ENCODE measurements at regions not wholly inside any gene's neighbourhood (a gene's known extent, or its start where the extent isn't known, plus 50 kb on each side); places are given as distances from the start of the nearest gene placed in this dataset.
"Not testable (repeated sequence)": the region's sequence is repeated elsewhere in the genome, so short reads cannot be mapped to it uniquely, and the experiment has no call there.

DNA sequence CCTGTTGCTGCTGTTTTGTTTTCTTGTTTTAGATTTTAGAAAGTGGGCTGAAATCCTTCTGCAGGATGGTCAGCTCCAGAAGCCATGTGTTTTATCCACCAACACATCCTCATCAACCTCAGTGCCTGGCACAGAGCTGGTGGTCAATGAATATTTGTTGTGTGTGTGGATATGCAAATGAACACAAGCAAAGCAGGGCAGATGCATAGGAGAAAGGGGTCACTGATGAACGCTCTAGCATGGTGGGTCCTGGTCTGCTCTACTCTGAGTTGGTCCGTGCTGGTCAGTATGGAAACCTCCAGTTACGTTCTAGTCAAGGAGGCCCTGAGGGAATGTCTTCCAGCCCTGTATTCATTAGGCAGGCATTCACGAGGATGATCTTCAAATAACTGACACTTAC is 682.5 kb downstream of the QKI start:
- no peak for DNase-seq

DNA sequence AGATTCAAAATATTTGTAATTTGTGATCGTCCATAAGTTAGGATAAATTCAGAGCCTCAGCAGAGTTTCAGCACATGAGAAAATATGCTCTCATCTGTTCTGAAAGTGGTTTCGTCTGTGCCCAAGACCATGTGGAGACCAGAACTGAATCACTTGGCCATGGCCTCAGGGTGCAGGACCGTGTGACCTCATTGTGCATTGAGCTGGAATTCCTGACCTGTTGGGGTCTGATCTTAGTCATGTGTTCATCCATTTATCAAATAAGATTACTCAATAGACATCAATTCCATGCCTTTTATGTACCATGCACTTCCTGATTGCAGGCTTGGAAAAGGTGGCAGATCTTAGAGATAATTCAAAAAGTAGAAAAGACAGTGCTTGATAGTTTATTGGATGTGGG is 680.5 kb downstream of the QKI start:
- no peak for DNase-seq

DNA sequence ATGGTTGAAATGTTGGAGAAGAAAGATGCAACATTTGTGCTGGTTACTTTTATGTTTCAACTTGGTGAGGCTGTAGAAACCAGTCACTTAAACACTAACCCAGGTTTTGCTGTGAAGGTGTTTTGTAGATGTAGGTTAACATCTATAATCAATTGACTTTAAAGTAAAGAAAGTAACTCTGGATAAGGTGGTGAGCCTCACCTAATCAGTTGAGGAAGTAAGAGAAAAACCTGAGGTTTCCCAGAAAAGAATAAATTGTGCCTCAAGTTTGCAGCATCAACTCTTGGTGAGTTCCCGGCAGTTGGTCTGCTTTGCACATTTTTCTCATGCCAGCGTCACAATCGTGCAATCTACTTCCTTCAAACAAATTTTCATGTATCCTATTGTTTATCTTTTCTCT is 673.4 kb downstream of the QKI start:
- no peak for DNase-seq

DNA sequence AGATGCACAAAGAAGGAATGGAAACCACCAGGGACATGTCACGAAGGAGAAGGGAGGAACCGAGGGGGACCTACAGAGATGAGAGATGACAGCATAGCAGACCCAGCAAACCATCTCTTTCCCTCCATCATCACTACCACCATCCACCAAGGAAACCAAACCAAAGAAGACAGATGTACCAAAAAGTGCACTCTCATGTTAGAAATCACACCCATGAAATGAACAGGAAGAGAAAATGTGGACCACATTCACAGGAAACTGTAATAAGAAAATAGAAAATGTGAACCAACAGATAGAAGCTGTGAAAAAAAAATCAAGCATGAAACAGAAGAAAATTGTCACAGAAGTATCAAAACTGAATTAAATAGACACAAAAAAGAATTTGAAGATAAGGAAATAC is 672.7 kb downstream of the QKI start:
- DNase-seq = no peak

DNA sequence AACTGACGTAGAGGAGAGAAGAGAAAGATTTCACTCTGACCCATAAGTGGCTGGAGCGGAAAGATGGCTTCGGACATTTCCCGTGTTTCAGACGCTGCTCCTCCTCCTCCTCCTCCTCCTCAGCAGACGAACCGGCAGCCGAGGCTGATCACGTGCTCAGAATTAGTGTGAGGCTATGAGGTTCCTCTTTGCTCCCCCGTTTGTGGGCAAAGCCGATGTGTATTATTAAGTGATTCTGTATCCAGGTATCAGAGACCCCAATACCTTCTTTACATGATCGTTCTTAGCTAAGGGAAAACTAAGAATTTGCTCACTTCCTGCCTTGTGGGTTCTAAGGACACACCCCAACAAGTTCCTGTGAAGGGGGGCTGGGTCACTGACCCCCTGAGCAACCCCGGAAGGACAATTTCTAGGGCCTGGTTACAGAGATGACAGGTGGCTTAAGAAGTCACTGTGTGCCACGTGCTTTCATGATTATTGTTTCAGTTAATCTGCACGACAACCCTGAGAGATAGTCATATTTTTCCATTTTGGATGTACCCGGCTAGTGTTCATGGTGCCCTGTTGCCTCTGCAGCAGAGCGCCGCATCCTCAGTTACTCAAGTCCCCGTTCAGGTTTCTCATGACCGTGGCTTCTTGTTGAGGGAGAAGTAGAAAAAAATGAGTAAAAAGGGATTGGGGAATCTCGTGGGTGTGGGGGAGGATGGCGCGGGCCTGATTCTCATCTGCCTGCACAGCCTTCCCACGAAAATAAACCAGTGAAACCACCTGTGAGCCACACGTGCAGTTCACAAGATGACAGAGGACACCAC is 671.8 kb downstream of the QKI start:
- no peak for DNase-seq

DNA sequence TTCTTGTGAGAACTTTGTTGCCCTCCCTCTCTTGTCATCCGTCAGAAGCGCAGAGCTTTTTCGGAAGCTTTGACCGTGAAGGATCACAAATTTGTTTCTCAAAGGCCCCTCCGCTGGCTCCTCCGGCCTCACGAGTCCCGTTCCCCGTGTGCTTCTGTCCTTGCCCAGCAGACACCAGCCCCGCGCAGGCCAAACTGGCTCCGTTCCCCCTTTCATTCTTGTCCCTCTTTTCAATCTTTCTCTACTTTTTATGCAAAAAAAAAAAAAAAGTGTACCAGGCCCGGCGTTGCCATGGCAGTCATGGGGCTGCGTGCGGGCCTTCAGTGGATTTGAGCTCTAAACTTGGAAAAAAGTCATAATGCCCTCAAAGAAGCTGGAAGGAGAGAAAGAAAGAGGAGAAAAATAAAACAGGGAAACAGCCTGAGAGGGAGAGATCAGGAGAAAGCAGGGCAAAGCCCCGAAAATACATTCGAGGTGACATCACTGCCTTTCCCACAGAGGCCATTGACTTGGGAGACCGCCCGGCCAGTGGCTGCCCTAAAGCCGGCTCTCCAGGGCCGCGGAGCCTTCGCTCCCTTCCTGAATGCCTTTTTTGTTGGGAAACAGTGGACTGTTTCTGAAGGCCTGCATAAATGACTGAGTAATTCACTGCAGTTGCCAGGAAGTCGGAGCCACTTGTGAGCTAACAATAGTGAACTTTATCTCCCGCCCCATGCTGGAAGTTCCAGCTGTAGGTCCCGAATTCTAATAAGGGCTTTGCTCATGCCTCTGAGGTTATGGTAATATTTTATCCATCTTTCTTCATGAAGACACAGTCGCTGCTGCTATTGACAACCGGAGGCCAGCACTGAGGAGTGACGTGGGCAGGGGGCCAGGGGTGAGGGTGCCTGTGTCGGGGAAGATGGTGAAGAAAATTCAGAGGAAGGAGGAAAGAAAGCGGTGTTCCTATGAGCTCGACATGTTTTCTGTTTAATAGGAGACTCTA is 670.9 kb downstream of the QKI start:
- no peak for DNase-seq

DNA sequence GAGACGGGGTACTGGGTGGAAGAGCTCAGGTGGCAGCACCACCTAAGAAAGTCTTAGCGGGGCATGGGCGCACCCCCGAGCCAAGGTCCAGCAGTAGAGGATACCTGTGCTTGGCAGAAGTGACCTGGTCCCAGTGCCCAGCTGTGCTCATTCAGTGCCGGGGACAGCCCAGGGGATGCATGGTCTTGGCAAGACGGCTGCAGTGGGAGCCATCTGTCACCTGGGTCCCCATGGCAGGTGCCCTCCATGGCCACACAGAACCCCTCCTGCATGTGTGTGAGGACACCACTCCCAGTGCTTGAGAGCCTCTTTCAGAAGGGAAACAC is 664.7 kb downstream of the QKI start:
- DNase-seq = no peak

DNA sequence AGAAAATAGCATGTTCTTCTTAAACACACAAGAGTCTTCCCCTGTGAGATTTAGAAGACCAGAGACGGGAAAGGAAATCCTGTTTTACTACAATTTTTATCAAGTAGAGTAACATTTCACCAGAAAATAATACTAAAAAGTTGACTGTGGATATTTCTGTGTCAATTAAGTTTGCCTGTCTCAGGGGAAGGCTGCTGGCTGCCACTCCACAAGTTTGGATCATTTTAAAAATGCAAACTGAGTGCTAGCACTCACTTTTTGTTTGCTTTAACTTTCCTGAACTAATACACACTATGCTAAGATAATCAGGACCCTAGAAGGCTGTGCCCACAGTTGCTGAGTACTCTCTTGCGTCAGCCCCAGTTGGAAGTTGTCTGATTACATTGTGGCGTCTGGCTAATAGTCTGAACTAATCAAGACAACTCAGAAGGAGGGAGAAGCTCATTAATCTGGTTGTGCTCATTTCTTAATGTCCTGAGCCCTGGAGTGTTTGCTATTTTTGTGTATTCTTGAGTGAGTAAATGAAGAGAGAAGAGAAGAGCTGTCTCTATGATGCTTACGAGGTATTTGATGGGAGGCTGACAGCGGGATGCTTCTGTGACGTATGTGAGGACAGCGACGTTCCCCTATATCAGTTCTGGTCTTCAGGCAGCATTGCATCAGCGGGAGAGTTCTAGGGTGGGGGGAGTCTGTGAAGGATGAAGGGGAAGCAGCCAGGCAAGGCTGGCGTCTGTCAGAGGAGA is 664.2 kb downstream of the QKI start:
- DNase-seq = no peak

DNA sequence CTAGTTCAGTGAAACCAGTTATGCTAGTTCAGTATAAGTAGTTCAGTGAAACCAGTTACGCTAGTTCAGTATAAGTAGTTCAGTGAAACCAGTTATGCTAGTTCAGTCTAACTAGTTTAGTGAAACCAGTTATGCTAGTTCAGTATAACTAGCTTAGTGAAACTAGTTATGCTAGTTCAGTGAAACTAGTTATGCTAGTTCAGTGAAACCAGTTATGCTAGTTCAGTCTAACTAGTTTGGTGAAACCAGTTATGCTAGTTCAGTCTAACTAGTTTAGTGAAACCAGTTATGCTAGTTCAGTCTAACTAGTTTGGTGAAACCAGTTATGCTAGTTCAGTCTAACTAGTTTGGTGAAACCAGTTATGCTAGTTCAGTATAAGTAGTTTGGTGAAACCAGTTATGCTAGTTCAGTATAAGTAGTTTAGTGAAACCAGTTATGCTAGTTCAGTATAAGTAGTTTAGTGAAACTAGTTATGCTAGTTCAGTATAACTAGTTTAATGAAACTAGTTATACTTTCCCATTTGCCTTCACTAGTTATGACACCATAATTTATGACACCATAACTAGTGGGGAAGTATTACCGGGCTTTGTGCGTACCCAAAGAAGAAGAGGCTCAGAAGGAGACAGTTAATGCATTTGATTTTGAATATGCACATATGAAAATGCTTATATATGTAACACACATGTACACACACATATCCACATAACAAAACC is 662.5 kb downstream of the QKI start:
- DNase-seq = not testable (repeated sequence)

DNA sequence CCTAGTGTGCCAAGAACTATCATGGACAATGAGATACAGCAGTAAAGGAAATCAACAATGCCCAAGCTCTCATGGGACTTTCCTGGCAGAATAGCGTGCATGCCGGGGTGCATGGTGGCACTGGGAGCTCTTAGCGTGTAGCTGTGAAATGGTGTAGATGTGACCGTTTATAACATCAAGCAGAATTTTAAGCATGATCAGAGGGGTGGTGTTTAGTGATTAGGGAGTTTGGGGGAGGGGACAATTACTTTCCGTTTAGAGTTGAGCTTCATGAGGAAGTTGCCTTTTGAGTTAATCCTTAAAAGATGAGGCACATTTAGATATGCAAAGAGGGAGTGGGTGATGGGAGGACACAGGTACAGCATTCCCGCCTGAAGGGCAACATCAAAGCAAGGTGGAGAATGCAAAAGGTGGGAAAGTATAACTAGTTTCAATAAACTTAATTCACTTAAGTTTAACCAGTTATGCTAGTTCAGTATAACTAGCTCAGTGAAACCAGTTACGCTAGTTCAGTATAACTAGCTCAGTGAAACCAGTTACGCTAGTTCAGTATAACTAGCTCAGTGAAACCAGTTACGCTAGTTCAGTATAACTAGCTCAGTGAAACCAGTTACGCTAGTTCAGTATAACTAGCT is 661.6 kb downstream of the QKI start:
- DNase-seq = no peak

DNA sequence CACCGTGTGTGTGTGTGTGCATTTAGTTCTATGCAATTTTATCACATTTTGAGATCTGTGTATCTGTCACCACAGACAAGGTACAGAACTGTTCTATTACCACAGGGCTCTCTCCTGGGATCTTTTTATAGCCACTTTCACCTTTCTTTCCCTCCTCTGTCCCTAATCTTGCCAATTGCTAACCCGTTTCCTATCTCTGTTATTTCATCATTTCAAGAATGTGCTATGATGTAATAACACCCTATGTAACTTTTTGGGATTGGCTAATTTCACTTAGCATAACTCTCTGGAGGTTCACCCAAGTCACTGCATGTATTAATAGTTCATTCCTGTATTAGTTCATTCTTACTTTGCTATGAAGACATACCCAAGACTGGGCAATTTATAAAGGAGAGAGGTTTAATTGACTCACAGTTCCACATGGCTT is 657.7 kb downstream of the QKI start:
- DNase-seq = no peak

DNA sequence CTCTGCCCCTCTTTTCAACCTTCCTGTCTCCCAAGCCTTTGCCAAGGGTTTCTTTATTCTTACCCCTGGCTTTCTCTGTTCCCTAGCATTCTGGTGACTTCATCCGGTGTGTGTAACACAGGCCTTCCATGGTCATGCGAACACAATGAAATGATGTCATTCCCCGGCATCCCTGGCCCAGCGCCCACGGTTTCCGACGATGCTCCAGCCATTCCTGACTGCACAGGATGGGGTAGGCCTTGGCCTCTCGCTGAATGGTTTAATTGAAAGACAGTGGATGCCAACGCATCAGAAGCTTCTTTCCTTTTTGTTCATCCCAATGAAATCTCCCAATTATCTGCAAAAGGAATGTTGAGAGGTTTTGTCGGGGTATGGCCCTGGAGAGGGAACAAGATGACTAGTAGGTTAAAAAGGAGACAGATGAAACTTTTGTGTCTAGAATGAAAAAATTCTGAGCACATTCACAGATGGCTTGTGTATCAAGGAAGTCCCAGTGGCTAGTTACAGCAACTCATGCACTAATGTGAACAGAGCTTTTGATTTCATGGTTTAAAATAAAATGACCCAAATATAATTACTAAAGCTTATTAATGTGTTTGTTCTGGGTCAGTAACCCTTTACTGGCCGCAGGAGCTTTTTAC is 655.0 kb downstream of the QKI start:
- no peak for DNase-seq

DNA sequence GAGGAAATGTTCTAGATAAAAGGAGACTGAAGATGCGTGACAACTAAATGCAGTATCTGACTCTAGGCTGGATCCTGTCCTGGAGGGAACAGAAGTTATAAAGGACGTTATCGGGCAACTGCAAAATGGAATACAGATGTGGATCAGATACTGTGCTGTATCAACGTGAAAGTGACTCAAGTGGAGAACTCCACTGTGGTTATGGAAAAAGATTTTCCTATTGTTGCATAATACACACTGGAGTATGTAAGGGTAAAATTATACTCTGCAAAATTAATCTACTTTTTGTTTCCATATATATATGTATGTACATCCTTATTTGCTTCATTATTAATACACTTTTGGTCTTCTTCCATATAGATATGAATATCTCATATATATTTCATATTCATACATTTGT is 654.0 kb downstream of the QKI start:
- DNase-seq = no peak

DNA sequence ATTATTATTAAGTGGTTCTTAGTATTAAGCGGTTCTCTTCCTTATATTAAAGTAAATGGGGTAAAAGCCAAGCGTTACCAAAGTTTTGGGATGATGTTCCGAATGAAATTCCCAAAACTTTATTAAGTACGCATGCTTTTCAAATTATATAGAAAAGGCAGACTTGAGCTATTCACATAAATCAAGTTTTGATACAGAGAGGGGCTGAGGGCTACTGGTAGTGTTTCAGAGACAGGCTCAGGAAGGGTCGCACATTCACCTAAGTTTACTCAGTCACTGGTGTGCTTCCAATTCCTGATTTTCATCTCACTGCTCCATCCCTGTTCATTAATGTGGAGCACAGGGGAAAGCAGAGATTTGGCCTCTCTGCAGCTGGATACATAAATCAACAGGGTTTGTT is 652.2 kb downstream of the QKI start:
- DNase-seq = no peak

DNA sequence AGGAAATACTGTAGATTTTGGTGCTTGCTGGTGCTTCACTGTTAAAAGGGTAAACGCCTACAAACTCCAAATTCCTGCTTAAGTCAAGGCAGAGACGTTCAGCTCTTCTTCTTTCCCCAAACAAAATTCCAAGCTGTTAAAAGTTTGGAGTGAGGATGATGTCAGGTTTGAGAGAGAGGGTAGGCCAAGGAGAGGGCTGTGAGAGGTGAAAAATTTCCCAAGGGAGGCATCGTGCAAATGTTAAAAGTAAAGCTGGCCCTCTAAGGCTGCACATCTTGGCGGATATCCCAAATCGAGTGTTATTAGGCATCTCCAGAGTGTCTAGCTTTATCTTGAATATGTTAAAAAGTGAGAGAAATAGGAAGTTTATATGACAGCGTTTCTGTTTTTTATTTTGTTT is 651.8 kb downstream of the QKI start:
- DNase-seq = no peak

DNA sequence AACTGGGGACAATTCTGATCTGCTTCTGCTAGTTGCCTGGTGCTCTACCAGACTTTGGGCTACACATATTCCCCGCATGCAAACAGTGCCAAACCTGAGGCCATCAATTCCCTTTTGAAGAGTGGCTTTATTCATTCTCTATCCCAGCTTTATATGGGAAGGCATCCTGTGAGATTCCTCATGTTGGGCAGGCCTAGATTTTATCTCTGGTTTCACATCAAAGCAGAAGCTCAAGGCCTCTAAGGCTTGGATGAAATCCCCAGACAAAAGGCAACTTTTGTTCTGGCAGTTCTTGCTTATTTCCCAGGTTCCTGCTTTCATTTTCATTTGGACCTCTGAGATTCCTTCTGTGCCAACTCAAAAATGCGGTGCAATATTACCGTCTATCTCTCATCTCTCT is 648.8 kb downstream of the QKI start:
- DNase-seq = no peak

DNA sequence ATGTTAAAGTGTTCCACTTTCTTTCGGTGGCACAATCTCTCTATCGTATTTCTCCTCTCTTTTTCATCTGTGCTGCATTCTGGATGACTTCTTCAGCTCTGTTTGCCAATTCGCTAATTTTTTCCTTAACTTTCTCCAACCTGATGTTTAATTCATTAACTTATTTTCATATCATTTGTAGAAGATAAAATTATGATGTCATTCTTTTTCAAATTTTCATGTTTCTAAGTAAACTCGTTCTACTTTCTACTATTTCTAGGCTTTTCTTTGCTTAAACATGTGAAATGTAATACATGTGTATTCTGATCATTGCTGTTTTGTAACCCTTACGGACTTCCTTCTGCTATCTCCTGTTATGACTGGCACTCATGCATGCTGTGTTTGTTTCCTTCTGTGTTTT is 648.4 kb downstream of the QKI start:
- no peak for DNase-seq

DNA sequence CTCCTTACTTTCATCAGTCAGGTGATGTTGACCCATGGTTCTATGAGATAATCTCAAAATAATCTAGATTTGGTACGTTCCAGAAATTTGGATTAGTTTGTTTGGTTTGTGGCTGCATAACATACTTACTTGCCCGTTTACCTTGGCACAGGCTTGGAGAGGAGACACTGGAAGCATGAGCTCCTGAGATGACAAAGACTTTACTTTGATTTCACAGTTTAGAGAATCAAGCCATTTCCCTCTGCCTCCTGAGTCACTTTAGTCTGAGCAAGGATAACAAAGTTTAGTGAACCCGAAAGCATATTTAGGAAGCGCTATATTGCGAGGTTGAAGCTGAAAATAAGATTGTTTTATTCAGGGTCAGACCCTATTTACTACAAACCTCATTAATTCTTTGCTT is 643.4 kb downstream of the QKI start:
- no peak for DNase-seq

DNA sequence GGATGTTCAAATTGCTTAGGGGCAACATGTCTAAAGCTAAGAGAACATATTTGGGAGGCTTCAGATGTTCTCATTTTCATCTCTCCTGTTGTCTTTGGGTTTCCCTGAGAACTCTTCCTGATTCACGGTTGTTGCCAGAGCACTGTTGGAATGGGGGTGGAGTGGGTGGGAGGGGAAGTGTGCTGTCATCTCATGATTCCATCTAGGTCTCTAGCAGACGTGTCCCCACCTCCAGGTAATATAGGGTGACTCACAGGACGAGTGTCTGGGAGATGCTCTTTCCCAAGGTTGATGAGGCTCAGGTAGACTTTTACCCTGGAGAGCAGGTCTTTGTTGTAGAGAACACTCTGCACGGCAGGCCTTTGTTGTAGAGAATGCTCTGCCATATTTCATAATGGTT is 636.9 kb downstream of the QKI start:
- no peak for DNase-seq

DNA sequence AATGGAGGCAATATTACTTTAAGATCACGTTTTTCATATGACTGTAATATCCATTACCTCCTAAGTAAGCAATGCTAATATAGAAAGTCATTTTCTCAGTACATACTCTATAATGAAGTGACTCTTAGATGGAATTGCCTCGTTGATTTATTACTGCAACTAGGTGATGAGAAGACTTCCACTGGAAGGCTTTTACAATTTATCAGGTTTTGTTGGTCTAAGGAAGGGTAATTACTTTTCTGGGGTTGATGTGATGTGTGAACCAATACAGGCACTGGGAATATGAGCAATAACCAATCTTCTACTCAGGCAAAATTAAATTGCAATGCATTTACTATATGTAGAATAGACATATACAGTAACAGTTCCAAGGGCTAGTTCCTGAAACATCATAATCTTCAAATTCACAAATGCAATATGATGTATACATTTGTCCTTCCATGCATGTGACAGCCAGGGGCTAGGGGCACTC is 635.0 kb downstream of the QKI start:
- no peak for DNase-seq

DNA sequence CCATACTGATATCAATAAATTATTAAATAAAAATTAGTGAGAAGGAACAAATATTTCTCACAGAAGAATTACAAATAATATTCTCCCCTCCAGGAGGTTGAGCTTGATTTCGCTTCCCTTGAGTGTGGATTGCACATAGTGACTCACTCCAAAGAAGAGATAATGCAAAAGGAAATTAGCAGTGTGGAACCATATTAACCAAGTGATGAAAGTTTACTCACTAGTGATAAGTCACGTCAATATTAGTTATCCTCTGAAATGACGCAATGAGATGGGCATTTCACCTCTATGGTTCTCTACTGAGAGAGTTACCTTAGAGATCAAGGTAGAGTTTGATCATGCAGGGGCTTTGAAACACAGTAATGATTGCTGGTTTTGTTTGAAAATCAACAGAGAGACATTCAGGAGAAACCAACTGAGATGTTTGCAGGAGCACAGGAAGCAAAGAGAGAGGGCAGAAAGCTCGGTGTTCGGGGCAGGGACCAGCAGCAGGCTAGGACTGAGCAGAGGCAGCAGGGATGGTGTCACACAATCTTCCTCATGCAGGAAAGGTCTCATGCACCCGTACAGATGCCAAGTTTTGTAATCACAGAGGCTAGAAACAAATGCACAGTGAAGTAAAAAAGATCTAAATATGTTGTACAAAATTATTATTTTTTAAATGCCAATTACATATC is 634.5 kb downstream of the QKI start:
- no peak for DNase-seq
